ENCODE measurements at regions not wholly inside any gene's neighbourhood (a gene's known extent, or its start where the extent isn't known, plus 50 kb on each side); places are given as distances from the start of the nearest gene placed in this dataset.

DNA sequence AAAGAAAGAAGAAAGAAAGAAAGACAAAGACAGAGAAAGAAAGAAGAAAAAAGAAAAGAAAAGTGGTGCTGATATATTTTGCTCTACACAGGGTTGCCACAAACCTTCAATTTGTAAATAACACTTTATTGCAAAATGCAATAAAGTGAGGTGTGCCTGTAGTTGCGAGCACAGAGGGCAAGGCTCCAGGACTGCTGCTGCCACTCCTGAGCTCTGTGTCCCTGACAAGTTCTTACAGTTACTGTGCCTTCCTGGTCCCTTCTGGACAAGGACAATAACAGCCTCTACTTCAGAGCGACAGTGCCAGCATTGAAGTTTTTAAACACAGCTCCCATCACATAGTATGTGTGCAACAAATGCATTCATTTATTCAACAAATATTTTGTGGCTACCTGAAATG, 148.1 kb downstream of the AXIN2 start:
- no peaks in the 10 kb centered on the region for H3K9me3 ChIP-seq (ENCODE audit: control insufficient read depth in 2 of 2, insufficient read depth in 1 of 2, low read depth in 1 of 2, low read length in 1 of 2)
- no peak overlapping the region for H3K27ac ChIP-seq (ENCODE audit: low read depth in 2 of 2, low read length in 1 of 2)
- H3K36me3 ChIP-seq (ENCODE audit: control insufficient read depth in 2 of 2, insufficient read depth in 2 of 2, low read length in 1 of 2), result no peaks in the 10 kb centered on the region
- WGBS, 2 donors, result 73 to 80% methylated on average over 2 of the region's 2 CpGs
- no peaks in the 10 kb centered on the region for H3K4me1 ChIP-seq (ENCODE audit: control insufficient read depth in 2 of 2, insufficient read depth in 2 of 2, low read length in 1 of 2)
- H3K4me3 ChIP-seq (ENCODE audit: low read depth in 1 of 2, low read length in 2 of 2), result no peak overlapping the region
- H3K27me3 ChIP-seq (ENCODE audit: control insufficient read depth in 1 of 2, insufficient read depth in 2 of 2, low read length in 2 of 2), result no peaks in the 10 kb centered on the region

GRCh38 chr17:65409381-65409780, 152.1 kb downstream of the AXIN2 start:
- H3K9me3 ChIP-seq (ENCODE audit: control insufficient read depth in 2 of 2, insufficient read depth in 1 of 2, low read depth in 1 of 2, low read length in 1 of 2), result no peaks in the 10 kb centered on the region
- WGBS, 2 donors, result 35 to 46% methylated on average over 1 of the region's 1 CpG
- H3K4me3 ChIP-seq (ENCODE audit: low read depth in 1 of 2, low read length in 2 of 2), result no peak overlapping the region
- H3K27me3 ChIP-seq (ENCODE audit: control insufficient read depth in 1 of 2, insufficient read depth in 2 of 2, low read length in 2 of 2), result peaks cover 0 to 2% of the 10 kb centered on the region in 2 donors
- H3K36me3 ChIP-seq (ENCODE audit: control insufficient read depth in 2 of 2, insufficient read depth in 2 of 2, low read length in 1 of 2), result no peaks in the 10 kb centered on the region
- no peak overlapping the region for H3K27ac ChIP-seq (ENCODE audit: low read depth in 2 of 2, low read length in 1 of 2)
- no peaks in the 10 kb centered on the region for H3K4me1 ChIP-seq (ENCODE audit: control insufficient read depth in 2 of 2, insufficient read depth in 2 of 2, low read length in 1 of 2)

DNA sequence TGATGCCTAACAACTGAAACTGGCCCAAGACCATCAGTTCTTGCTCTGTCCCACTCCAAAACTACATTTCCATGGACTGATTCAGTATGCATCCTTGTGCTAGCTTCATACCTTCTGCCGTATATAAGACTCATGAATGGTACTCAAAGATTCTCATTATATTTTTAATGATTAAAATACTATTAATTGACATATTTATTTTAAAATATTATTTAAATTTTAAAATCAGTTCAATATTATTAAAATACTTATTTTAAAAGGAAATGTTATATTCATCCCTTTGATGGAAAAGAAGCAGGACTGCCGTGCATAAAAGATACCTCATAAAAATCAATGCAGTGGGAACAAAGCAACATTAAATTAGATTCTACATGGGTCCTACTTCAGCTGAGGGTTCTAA, 153.4 kb downstream of the AXIN2 start:
- no peaks in the 10 kb centered on the region for H3K4me1 ChIP-seq (ENCODE audit: control insufficient read depth in 2 of 2, insufficient read depth in 2 of 2, low read length in 1 of 2)
- H3K27ac ChIP-seq (ENCODE audit: low read depth in 2 of 2, low read length in 1 of 2), result no peak overlapping the region
- H3K9me3 ChIP-seq (ENCODE audit: control insufficient read depth in 2 of 2, insufficient read depth in 1 of 2, low read depth in 1 of 2, low read length in 1 of 2), result no peaks in the 10 kb centered on the region
- H3K4me3 ChIP-seq (ENCODE audit: low read depth in 1 of 2, low read length in 2 of 2), result no peak overlapping the region
- peaks cover 0 to 2% of the 10 kb centered on the region in 2 donors for H3K27me3 ChIP-seq (ENCODE audit: control insufficient read depth in 1 of 2, insufficient read depth in 2 of 2, low read length in 2 of 2)
- H3K36me3 ChIP-seq (ENCODE audit: control insufficient read depth in 2 of 2, insufficient read depth in 2 of 2, low read length in 1 of 2), result no peaks in the 10 kb centered on the region
- WGBS, 2 donors, result 98 to 99% methylated on average over 2 of the region's 2 CpGs

- 71 to 77% methylated on average over 4 of the region's 4 CpGs for WGBS, 2 donors
- Histone ChIP-seq H3K4me3 (ENCODE audit: low read depth in 1 of 2, low read length in 2 of 2) (no peak overlapping the region), H3K36me3 (ENCODE audit: control insufficient read depth in 2 of 2, insufficient read depth in 2 of 2, low read length in 1 of 2) (no peaks in the 10 kb centered on the region), H3K4me1 (ENCODE audit: control insufficient read depth in 2 of 2, insufficient read depth in 2 of 2, low read length in 1 of 2) (no peaks in the 10 kb centered on the region), H3K27me3 (ENCODE audit: control insufficient read depth in 1 of 2, insufficient read depth in 2 of 2, low read length in 2 of 2) (peaks cover 0 to 2% of the 10 kb centered on the region in 2 donors), H3K9me3 (ENCODE audit: control insufficient read depth in 2 of 2, insufficient read depth in 1 of 2, low read depth in 1 of 2, low read length in 1 of 2) (no peaks in the 10 kb centered on the region), H3K27ac (ENCODE audit: low read depth in 2 of 2, low read length in 1 of 2) (no peak overlapping the region)
These were observed 154.4 kb downstream of the AXIN2 start for GRCh38 chr17:65407017-65407416.

DNA sequence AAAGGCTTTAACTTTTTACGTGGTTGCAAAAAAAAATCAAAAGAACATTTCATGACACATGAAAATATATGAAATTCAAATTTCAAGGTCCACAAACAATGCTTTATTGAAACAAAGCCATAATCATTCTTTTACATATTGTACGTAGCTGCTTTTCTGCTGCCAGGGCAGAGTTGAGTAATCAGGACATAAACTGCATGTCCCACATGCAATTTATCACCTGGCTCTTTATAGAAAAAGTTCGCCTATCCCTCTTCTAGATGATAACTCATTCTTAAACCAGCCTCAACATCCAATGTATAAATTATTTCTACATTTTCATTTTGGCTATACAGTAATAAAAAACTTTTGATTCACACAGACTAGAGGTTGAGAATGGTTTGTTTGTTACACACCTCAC, 154.9 kb downstream of the AXIN2 start:
- Histone ChIP-seq H3K4me1 (ENCODE audit: control insufficient read depth in 2 of 2, insufficient read depth in 2 of 2, low read length in 1 of 2) (no peaks in the 10 kb centered on the region), H3K4me3 (ENCODE audit: low read depth in 1 of 2, low read length in 2 of 2) (no peak overlapping the region), H3K27ac (ENCODE audit: low read depth in 2 of 2, low read length in 1 of 2) (no peak overlapping the region), H3K27me3 (ENCODE audit: control insufficient read depth in 1 of 2, insufficient read depth in 2 of 2, low read length in 2 of 2) (peaks cover 0 to 2% of the 10 kb centered on the region in 2 donors), H3K36me3 (ENCODE audit: control insufficient read depth in 2 of 2, insufficient read depth in 2 of 2, low read length in 1 of 2) (no peaks in the 10 kb centered on the region), H3K9me3 (ENCODE audit: control insufficient read depth in 2 of 2, insufficient read depth in 1 of 2, low read depth in 1 of 2, low read length in 1 of 2) (no peaks in the 10 kb centered on the region)
- WGBS, 2 donors, result 66 to 68% methylated on average over 3 of the region's 3 CpGs

GRCh38 chr17:65405563-65405962, 155.9 kb downstream of the AXIN2 start:
- 76 to 77% methylated on average over 9 of the region's 9 CpGs for WGBS, 2 donors
- H3K36me3 ChIP-seq (ENCODE audit: control insufficient read depth in 2 of 2, insufficient read depth in 2 of 2, low read length in 1 of 2), result no peaks in the 10 kb centered on the region

DNA sequence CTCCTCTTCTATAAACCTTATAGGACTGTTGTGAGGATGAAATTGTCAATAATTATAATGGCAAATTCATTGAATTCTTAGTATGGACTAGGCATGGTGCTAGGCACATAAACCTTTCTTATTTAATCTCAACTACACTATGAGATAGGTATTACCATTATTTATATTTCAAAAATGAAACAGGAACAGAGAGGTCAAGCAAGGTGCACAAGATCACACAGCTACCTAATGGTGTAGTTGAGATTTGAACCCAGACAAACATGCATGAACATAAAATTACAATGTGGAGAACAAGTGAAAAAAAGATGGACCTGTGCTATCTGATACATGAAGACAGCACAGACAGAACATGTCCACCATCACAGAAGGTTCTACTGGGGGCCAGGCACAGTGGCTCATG, 156.7 kb downstream of the AXIN2 start:
- Histone ChIP-seq H3K9me3 (ENCODE audit: control insufficient read depth in 2 of 2, insufficient read depth in 1 of 2, low read depth in 1 of 2, low read length in 1 of 2) (no peaks in the 10 kb centered on the region), H3K4me1 (ENCODE audit: control insufficient read depth in 2 of 2, insufficient read depth in 2 of 2, low read length in 1 of 2) (no peaks in the 10 kb centered on the region), H3K27ac (ENCODE audit: low read depth in 2 of 2, low read length in 1 of 2) (no peak overlapping the region), H3K27me3 (ENCODE audit: control insufficient read depth in 1 of 2, insufficient read depth in 2 of 2, low read length in 2 of 2) (peaks cover 0 to 2% of the 10 kb centered on the region in 2 donors), H3K36me3 (ENCODE audit: control insufficient read depth in 2 of 2, insufficient read depth in 2 of 2, low read length in 1 of 2) (no peaks in the 10 kb centered on the region), H3K4me3 (ENCODE audit: low read depth in 1 of 2, low read length in 2 of 2) (no peak overlapping the region)

More at GRCh38 chr17:65405563-65405962, 155.9 kb downstream of the AXIN2 start:
- peaks cover 0 to 2% of the 10 kb centered on the region in 2 donors for H3K27me3 ChIP-seq (ENCODE audit: control insufficient read depth in 1 of 2, insufficient read depth in 2 of 2, low read length in 2 of 2)
- no peak overlapping the region for H3K27ac ChIP-seq (ENCODE audit: low read depth in 2 of 2, low read length in 1 of 2)
- no peak overlapping the region for H3K4me3 ChIP-seq (ENCODE audit: low read depth in 1 of 2, low read length in 2 of 2)
- no peaks in the 10 kb centered on the region for H3K4me1 ChIP-seq (ENCODE audit: control insufficient read depth in 2 of 2, insufficient read depth in 2 of 2, low read length in 1 of 2)
- H3K9me3 ChIP-seq (ENCODE audit: control insufficient read depth in 2 of 2, insufficient read depth in 1 of 2, low read depth in 1 of 2, low read length in 1 of 2), result no peaks in the 10 kb centered on the region

- WGBS, 2 donors, result 58 to 71% methylated on average over 4 of the region's 4 CpGs
- H3K27me3 ChIP-seq (ENCODE audit: control insufficient read depth in 1 of 2, insufficient read depth in 2 of 2, low read length in 2 of 2), result peaks cover 0 to 2% of the 10 kb centered on the region in 2 donors
- H3K27ac ChIP-seq (ENCODE audit: low read depth in 2 of 2, low read length in 1 of 2), result no peak overlapping the region
- H3K4me1 ChIP-seq (ENCODE audit: control insufficient read depth in 2 of 2, insufficient read depth in 2 of 2, low read length in 1 of 2), result no peaks in the 10 kb centered on the region
- no peak overlapping the region for H3K4me3 ChIP-seq (ENCODE audit: low read depth in 1 of 2, low read length in 2 of 2)
- H3K9me3 ChIP-seq (ENCODE audit: control insufficient read depth in 2 of 2, insufficient read depth in 1 of 2, low read depth in 1 of 2, low read length in 1 of 2), result no peaks in the 10 kb centered on the region
- no peaks in the 10 kb centered on the region for H3K36me3 ChIP-seq (ENCODE audit: control insufficient read depth in 2 of 2, insufficient read depth in 2 of 2, low read length in 1 of 2)
These were observed 157.8 kb downstream of the AXIN2 start for GRCh38 chr17:65403626-65404025.

DNA sequence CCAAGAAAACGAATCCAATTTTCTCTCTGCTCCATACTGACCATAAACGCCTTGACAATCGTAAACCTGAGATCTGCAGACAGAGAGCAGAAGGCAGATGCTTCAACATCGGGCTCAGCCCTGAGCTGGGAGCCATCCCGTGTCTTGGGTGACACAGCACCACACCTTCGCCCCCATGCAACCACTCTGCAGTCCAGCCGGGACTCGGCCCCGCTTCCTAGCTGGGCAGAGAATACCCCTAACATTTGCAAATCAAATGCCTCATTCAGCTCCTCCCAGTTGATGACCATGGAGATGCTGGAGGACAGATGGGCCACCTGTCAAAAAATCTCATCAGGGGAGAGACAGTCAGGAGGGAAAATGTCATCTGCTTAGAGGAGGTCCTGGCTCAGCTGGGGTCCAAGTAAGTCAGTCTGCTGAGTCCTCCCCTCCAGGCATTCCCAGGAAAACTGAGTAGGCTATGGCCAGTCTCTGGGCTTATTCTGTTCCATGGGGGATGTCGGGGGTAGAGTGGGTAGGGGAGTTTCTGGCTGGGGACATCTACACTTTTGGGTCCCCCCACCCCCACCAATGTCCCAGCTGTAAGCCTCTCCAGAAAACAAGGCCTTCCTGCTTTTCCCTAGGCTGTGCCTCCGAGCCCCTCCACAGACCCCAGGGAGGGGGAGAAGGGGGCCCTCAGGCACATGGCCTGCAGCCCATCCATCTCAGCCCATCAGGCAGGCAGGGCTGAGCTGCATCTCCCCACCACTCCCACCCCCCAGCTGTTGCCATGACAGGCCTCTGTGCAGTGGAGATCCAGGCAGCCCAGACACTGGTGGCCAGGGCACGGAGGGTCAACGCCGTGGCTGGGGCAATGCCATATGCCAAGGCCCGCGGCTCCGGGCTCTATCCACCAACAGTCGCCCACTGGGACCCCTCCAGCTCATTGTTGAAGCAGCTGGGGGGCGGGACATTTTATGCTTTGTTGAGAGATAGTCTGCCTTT, 158.6 kb downstream of the AXIN2 start:
- WGBS, 2 donors, result 85 to 88% methylated on average over 19 of the region's 19 CpGs
- Histone ChIP-seq H3K9me3 (ENCODE audit: control insufficient read depth in 2 of 2, insufficient read depth in 1 of 2, low read depth in 1 of 2, low read length in 1 of 2) (no peaks in the 10 kb centered on the region), H3K4me1 (ENCODE audit: control insufficient read depth in 2 of 2, insufficient read depth in 2 of 2, low read length in 1 of 2) (no peaks in the 10 kb centered on the region), H3K4me3 (ENCODE audit: low read depth in 1 of 2, low read length in 2 of 2) (no peak overlapping the region), H3K36me3 (ENCODE audit: control insufficient read depth in 2 of 2, insufficient read depth in 2 of 2, low read length in 1 of 2) (no peaks in the 10 kb centered on the region), H3K27me3 (ENCODE audit: control insufficient read depth in 1 of 2, insufficient read depth in 2 of 2, low read length in 2 of 2) (peaks cover 0 to 1% of the 10 kb centered on the region in 2 donors), H3K27ac (ENCODE audit: low read depth in 2 of 2, low read length in 1 of 2) (no peak overlapping the region)

- Histone ChIP-seq H3K9me3 (ENCODE audit: control insufficient read depth in 2 of 2, insufficient read depth in 1 of 2, low read depth in 1 of 2, low read length in 1 of 2) (no peaks in the 10 kb centered on the region), H3K4me1 (ENCODE audit: control insufficient read depth in 2 of 2, insufficient read depth in 2 of 2, low read length in 1 of 2) (no peaks in the 10 kb centered on the region), H3K36me3 (ENCODE audit: control insufficient read depth in 2 of 2, insufficient read depth in 2 of 2, low read length in 1 of 2) (no peaks in the 10 kb centered on the region), H3K27ac (ENCODE audit: low read depth in 2 of 2, low read length in 1 of 2) (no peak overlapping the region), H3K27me3 (ENCODE audit: control insufficient read depth in 1 of 2, insufficient read depth in 2 of 2, low read length in 2 of 2) (no peaks in the 10 kb centered on the region), H3K4me3 (ENCODE audit: low read depth in 1 of 2, low read length in 2 of 2) (no peak overlapping the region)
- WGBS, 2 donors, result 41 to 42% methylated on average over 3 of the region's 3 CpGs
These were observed 159.9 kb downstream of the AXIN2 start for GRCh38 chr17:65401561-65401960.

Data from esophagus (tissue), 2 donors.